ENCODE measurements at regions not wholly inside any gene's neighbourhood (a gene's known extent, or its start where the extent isn't known, plus 50 kb on each side); places are given as distances from the start of the nearest gene placed in this dataset.

- ChIA-PET POLR2A (no interaction called here), CTCF (no interaction called here)
- DNase-seq (ENCODE audit: extremely low spot score), result no peak
- TF ChIP-seq CTBP1 (IDR thresholded peaks at IDR 0.05; ENCODE audit: borderline replicate concordance) (no peak), FOXA1 (IDR thresholded peaks at IDR 0.05) (no peak), HDGF (IDR thresholded peaks at IDR 0.05; ENCODE audit: borderline replicate concordance) (no peak), ARNT (IDR thresholded peaks at IDR 0.05) (no peak), FOXM1 (IDR thresholded peaks at IDR 0.05; ENCODE audit: borderline replicate concordance) (no peak), SP1 (IDR thresholded peaks at IDR 0.05) (no peak), BHLHE40 (IDR thresholded peaks at IDR 0.05; ENCODE audit: borderline replicate concordance) (no peak), LEF1 (IDR thresholded peaks at IDR 0.05; ENCODE audit: borderline replicate concordance) (no peak), ELF4 (IDR thresholded peaks at IDR 0.05) (no peak)
Observed at GRCh38 chr4:111274060-111274459, 651.2 kb upstream of the PITX2 start.

- TF ChIP-seq CTBP1 (IDR thresholded peaks at IDR 0.05; ENCODE audit: borderline replicate concordance), result no peak
- no peak for TF ChIP-seq TARDBP (IDR thresholded peaks at IDR 0.05)
- no peak for TF ChIP-seq FOXK2 (IDR thresholded peaks at IDR 0.05)
- no peak for TF ChIP-seq LEF1 (IDR thresholded peaks at IDR 0.05; ENCODE audit: borderline replicate concordance)
- TF ChIP-seq BHLHE40 (IDR thresholded peaks at IDR 0.05; ENCODE audit: borderline replicate concordance), result no peak
- no peak for TF ChIP-seq ARNT (IDR thresholded peaks at IDR 0.05)
- TF ChIP-seq L3MBTL2 (conservative IDR thresholded peaks at IDR 0.05), result no peak
- TF ChIP-seq FOXA1 (IDR thresholded peaks at IDR 0.05), result no peak
- no peak for TF ChIP-seq NFRKB (IDR thresholded peaks at IDR 0.05)
- no peak for TF ChIP-seq SP1 (IDR thresholded peaks at IDR 0.05)
- no peak for TF ChIP-seq HDGF (IDR thresholded peaks at IDR 0.05; ENCODE audit: borderline replicate concordance)
- no peak for TF ChIP-seq ELF4 (IDR thresholded peaks at IDR 0.05)
- ChIA-PET POLR2A (no interaction called here), CTCF (no interaction called here)
- no peak for DNase-seq (ENCODE audit: extremely low spot score)
Observed at GRCh38 chr4:111274486-111274885, 651.6 kb upstream of the PITX2 start.

- CTCF ChIA-PET, result no interaction called here
- POLR2A ChIA-PET, result no interaction called here
Observed at GRCh38 chr4:111281219-111281618, 658.3 kb upstream of the PITX2 start.

GRCh38 chr4:111282035-111282434 lies 659.2 kb upstream of the PITX2 start:
- ChIA-PET POLR2A (no interaction called here), CTCF (no interaction called here)
- TF ChIP-seq BHLHE40 (IDR thresholded peaks at IDR 0.05; ENCODE audit: borderline replicate concordance) (no peak), FOXA1 (IDR thresholded peaks at IDR 0.05) (no peak), SUZ12 (IDR thresholded peaks at IDR 0.05) (no peak), PKNOX1 (IDR thresholded peaks at IDR 0.05) (no peak), FOXM1 (IDR thresholded peaks at IDR 0.05; ENCODE audit: borderline replicate concordance) (no peak), HDGF (IDR thresholded peaks at IDR 0.05; ENCODE audit: borderline replicate concordance) (no peak), ZNF384 (IDR thresholded peaks at IDR 0.05) (no peak), ARNT (IDR thresholded peaks at IDR 0.05) (no peak), L3MBTL2 (conservative IDR thresholded peaks at IDR 0.05) (no peak), ELF4 (IDR thresholded peaks at IDR 0.05) (no peak), SP1 (IDR thresholded peaks at IDR 0.05) (no peak), NFRKB (IDR thresholded peaks at IDR 0.05) (no peak), LEF1 (IDR thresholded peaks at IDR 0.05; ENCODE audit: borderline replicate concordance) (no peak), CTBP1 (IDR thresholded peaks at IDR 0.05; ENCODE audit: borderline replicate concordance) (no peak)
- no peak for DNase-seq (ENCODE audit: extremely low spot score)

More at GRCh38 chr4:111281219-111281618, 658.3 kb upstream of the PITX2 start:
- TF ChIP-seq ZNF384 (IDR thresholded peaks at IDR 0.05), result no peak
- TF ChIP-seq ELF4 (IDR thresholded peaks at IDR 0.05), result no peak
- no peak for TF ChIP-seq FOXK2 (IDR thresholded peaks at IDR 0.05)
- TF ChIP-seq SUZ12 (IDR thresholded peaks at IDR 0.05), result no peak
- TF ChIP-seq FOXA1 (IDR thresholded peaks at IDR 0.05), result no peak
- TF ChIP-seq TARDBP (IDR thresholded peaks at IDR 0.05), result no peak
- no peak for DNase-seq (ENCODE audit: extremely low spot score)

GRCh38 chr4:111283066-111283677 lies 660.3 kb upstream of the PITX2 start:
- DNase-seq (ENCODE audit: extremely low spot score), result peak; percentile 60
- ChIA-PET POLR2A (no interaction called here), CTCF (interaction anchor here (0.6 to 0.7 kb wide), 2 partner anchors 159 to 428 kb away, joined by 3 to 4 read pairs; no protein-coding TSS in a partner anchor)
- TF ChIP-seq SUZ12 (IDR thresholded peaks at IDR 0.05), result no peak
- TF ChIP-seq ZNF384 (IDR thresholded peaks at IDR 0.05), result no peak
- no peak for TF ChIP-seq TARDBP (IDR thresholded peaks at IDR 0.05)
- no peak for TF ChIP-seq BHLHE40 (IDR thresholded peaks at IDR 0.05; ENCODE audit: borderline replicate concordance)
- TF ChIP-seq CTBP1 (IDR thresholded peaks at IDR 0.05; ENCODE audit: borderline replicate concordance), result no peak
- no peak for TF ChIP-seq FOXA1 (IDR thresholded peaks at IDR 0.05)

GRCh38 chr4:111296466-111296865 lies 673.6 kb upstream of the PITX2 start:
- CTCF ChIA-PET, result no interaction called here
- POLR2A ChIA-PET, result no interaction called here
- DNase-seq (ENCODE audit: extremely low spot score), result no peak
- no peak for TF ChIP-seq NFRKB (IDR thresholded peaks at IDR 0.05)
- TF ChIP-seq LEF1 (IDR thresholded peaks at IDR 0.05; ENCODE audit: borderline replicate concordance), result no peak
- no peak for TF ChIP-seq ARNT (IDR thresholded peaks at IDR 0.05)
- no peak for TF ChIP-seq TARDBP (IDR thresholded peaks at IDR 0.05)
- TF ChIP-seq FOXA1 (IDR thresholded peaks at IDR 0.05), result no peak
- TF ChIP-seq PKNOX1 (IDR thresholded peaks at IDR 0.05), result no peak
- no peak for TF ChIP-seq FOXM1 (IDR thresholded peaks at IDR 0.05; ENCODE audit: borderline replicate concordance)
- TF ChIP-seq ZNF384 (IDR thresholded peaks at IDR 0.05), result no peak
- TF ChIP-seq HDGF (IDR thresholded peaks at IDR 0.05; ENCODE audit: borderline replicate concordance), result no peak
- no peak for TF ChIP-seq SUZ12 (IDR thresholded peaks at IDR 0.05)
- TF ChIP-seq FOXK2 (IDR thresholded peaks at IDR 0.05), result no peak

- CTCF ChIA-PET, result no interaction called here
Observed at GRCh38 chr4:111303806-111304205, 680.9 kb upstream of the PITX2 start.

More at GRCh38 chr4:111303806-111304205, 680.9 kb upstream of the PITX2 start:
- POLR2A ChIA-PET, result no interaction called here
- no peak for TF ChIP-seq ARNT (IDR thresholded peaks at IDR 0.05)
- DNase-seq (ENCODE audit: extremely low spot score), result no peak

All from HEK293T (cell line).